ENCODE measurements at regions not wholly inside any gene's neighbourhood (a gene's known extent, or its start where the extent isn't known, plus 50 kb on each side); places are given as distances from the start of the nearest gene placed in this dataset.
A peak's percentile ranks its signal among the peaks of the same experiment; 100 is the strongest.

DNA sequence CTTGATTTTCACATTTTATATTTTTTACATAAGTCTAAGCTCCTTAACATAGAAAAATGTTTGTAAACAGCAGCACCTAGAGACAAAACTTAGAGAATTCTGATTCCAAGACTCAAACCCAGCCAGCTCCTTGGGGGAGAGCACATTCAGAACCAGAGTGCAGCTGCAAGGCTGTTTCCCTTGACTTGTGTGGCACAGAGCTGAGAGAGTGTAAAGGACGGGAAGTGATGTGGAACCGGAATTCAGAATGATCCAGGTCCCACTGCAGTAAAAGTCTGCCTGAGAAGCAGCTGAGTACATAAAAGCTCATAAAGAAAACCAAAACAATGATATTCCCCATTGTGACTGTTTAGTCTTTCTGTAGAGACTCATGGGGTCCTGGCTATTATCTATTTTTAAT, 713.8 kb downstream of the RAB28 start:
- H3K36me3 ChIP-seq, result no peaks in the 10 kb centered on the region
- intact Hi-C loops (cut with DNase I), result no loop called here
- no peak overlapping the region for H3K27ac ChIP-seq
- DNase-seq, result no peak
- no peaks in the 10 kb centered on the region for H3K4me1 ChIP-seq
- H3K9me3 ChIP-seq, result no peaks in the 10 kb centered on the region
- H3K4me3 ChIP-seq, result no peak overlapping the region
- no peaks in the 10 kb centered on the region for H3K27me3 ChIP-seq (ENCODE audit: low read depth)
- TF ChIP-seq, protein P1, sequence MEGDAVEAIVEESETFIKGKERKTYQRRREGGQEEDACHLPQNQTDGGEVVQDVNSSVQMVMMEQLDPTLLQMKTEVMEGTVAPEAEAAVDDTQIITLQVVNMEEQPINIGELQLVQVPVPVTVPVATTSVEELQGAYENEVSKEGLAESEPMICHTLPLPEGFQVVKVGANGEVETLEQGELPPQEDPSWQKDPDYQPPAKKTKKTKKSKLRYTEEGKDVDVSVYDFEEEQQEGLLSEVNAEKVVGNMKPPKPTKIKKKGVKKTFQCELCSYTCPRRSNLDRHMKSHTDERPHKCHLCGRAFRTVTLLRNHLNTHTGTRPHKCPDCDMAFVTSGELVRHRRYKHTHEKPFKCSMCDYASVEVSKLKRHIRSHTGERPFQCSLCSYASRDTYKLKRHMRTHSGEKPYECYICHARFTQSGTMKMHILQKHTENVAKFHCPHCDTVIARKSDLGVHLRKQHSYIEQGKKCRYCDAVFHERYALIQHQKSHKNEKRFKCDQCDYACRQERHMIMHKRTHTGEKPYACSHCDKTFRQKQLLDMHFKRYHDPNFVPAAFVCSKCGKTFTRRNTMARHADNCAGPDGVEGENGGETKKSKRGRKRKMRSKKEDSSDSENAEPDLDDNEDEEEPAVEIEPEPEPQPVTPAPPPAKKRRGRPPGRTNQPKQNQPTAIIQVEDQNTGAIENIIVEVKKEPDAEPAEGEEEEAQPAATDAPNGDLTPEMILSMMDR (IDR thresholded peaks at IDR 0.05), result no peak
- no peak for ATAC-seq

DNA sequence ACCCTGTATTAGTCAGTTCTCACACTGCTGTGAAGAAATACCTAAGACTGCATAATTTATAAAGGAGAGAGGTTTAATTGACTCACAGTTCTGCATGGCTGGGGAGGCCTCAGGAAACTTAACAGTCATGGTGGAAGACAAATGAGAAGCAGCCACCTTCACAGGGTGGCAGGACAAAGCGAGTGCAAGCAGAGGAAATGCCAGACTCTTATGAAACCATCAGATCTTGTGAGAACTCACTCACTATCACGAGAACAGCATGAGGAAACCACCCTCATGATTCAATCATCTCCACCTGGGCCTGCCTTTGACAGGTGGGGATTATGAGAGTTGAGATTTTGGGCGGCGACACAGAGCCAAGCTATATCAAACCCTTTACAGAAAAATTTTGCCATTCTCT, 722.4 kb downstream of the RAB28 start:
- intact Hi-C loops (cut with DNase I), result no loop called here
- ATAC-seq (no peak), DNase-seq (no peak)
- Histone ChIP-seq H3K4me1 (no peaks in the 10 kb centered on the region), H3K4me3 (no peak overlapping the region), H3K27me3 (ENCODE audit: low read depth) (no peaks in the 10 kb centered on the region), H3K9me3 (no peaks in the 10 kb centered on the region), H3K36me3 (no peaks in the 10 kb centered on the region), H3K27ac (no peak overlapping the region)
- TF ChIP-seq, protein P1 (IDR thresholded peaks at IDR 0.05), result no peak

DNA sequence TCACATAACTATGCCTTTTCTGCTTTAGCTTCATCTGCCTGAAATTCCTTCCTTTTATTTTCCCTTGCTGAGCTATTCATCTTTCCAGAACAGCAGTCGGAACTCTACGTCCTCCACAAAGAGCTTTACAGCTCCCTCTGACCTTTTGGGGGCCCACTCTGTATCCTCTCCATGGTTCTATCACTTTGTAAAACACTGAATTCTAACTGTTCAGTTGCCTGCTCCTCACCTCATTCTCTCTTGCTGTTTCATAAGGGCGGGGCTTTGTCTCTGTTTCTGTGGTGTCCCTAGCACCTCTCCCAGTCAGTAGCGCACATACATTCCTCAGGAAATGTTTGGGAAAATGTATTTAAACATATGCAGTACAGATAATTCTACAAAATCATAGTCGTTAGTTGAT, 737.0 kb downstream of the RAB28 start:
- no peak overlapping the region for H3K27ac ChIP-seq
- DNase-seq, result no peak
- ATAC-seq, result no peak
- H3K4me3 ChIP-seq, result no peak overlapping the region
- H3K27me3 ChIP-seq (ENCODE audit: low read depth), result no peaks in the 10 kb centered on the region
- no peaks in the 10 kb centered on the region for H3K9me3 ChIP-seq
- H3K4me1 ChIP-seq, result no peaks in the 10 kb centered on the region
- intact Hi-C loops (cut with DNase I), result no loop called here
- TF ChIP-seq, protein P1 (IDR thresholded peaks at IDR 0.05), result no peak
- no peaks in the 10 kb centered on the region for H3K36me3 ChIP-seq

DNA sequence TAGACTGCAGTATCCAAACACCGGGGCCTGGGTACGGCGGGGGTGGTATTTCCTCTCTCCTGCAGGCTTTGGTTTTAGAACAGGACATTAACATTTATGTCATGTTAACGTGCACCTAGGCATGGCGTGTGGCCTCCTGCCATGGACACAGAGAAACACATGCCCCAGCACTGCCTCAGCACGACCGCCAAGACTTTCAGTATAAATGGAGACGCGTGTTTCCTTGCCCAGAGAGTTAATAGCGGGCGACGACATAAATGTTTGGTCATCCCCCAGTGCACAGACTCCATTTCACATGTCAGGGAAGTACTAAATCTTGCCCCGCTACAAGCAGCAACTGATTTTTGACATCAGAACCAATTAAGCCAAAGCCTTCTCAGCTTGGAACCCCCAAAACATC, 737.9 kb downstream of the RAB28 start:
- Histone ChIP-seq H3K27ac (no peak overlapping the region), H3K36me3 (no peaks in the 10 kb centered on the region), H3K4me1 (no peaks in the 10 kb centered on the region), H3K27me3 (ENCODE audit: low read depth) (no peaks in the 10 kb centered on the region), H3K9me3 (no peaks in the 10 kb centered on the region), H3K4me3 (no peak overlapping the region)
- TF ChIP-seq, protein P1 (IDR thresholded peaks at IDR 0.05), result no peak
- ATAC-seq (no peak), DNase-seq (no peak)
- intact Hi-C loops (cut with DNase I), result no loop called here

DNA sequence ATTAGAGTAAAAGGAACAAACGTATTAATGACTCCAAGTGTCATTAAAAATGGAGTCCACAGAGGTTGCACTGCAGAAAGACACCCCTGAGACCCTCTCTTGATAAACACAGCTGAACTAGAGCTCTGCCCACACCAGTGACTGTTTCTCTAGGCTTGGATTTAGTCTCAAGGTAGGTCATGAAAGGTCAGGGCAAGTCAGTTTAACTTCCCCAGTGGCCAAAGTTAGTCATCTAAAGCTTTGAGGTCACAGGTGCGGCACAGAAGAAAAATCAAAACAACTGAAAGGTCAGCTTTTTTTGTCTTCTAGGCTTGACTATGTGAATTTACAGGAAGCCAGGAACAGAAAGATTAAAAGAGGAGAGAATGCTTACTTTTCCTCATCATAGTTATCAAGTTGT, 749.6 kb downstream of the RAB28 start:
- H3K27me3 ChIP-seq (ENCODE audit: low read depth), result no peaks in the 10 kb centered on the region
- H3K4me1 ChIP-seq, result no peaks in the 10 kb centered on the region
- no peaks in the 10 kb centered on the region for H3K36me3 ChIP-seq
- no peaks in the 10 kb centered on the region for H3K9me3 ChIP-seq
- TF ChIP-seq, protein P1 (IDR thresholded peaks at IDR 0.05), result no peak
- no peak overlapping the region for H3K27ac ChIP-seq
- DNase-seq (no peak), ATAC-seq (no peak)
- H3K4me3 ChIP-seq, result no peak overlapping the region
- intact Hi-C loops (cut with DNase I), result no loop called here

DNA sequence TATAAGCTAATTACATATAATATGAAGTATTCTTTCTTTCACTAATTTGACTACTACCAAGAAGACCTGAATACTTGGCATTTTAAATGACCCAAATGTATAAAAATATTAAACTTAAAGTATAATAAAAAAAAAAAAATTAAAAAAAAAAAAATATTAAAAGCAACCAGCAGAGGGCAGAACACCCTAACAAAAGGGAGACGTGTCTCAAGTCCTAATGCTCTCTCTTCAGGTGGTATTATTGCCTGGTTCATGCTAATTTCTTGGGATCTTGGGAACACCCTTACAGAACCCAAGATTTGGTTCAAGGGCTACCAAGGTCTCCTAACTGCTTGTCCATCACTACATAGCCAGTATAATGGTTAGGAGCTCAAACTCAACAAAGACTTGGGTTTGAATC, 754.8 kb downstream of the RAB28 start:
- Histone ChIP-seq H3K4me3 (no peak overlapping the region), H3K9me3 (no peaks in the 10 kb centered on the region), H3K36me3 (no peaks in the 10 kb centered on the region), H3K4me1 (no peaks in the 10 kb centered on the region), H3K27ac (no peak overlapping the region), H3K27me3 (ENCODE audit: low read depth) (no peaks in the 10 kb centered on the region)
- DNase-seq, result no peak
- no peak for ATAC-seq
- intact Hi-C loops (cut with DNase I), result loop anchor here (10.0 kb wide), 1 partner anchor 815 kb away; the partner anchor contains the start of gene NKX3-2
- TF ChIP-seq, protein P1 (IDR thresholded peaks at IDR 0.05), result peak; percentile 27

Data from lower lobe of right lung (tissue), 2 donors.